ENCODE measurements at regions not wholly inside any gene's neighbourhood (a gene's known extent, or its start where the extent isn't known, plus 50 kb on each side); places are given as distances from the start of the nearest gene placed in this dataset.

- Histone ChIP-seq H3K4me3 (ENCODE audit: low read length) (no peak overlapping the region), H3K27me3 (ENCODE audit: control insufficient read depth, insufficient read depth, low read length) (no peaks in the 10 kb centered on the region), H3K36me3 (ENCODE audit: control insufficient read depth, insufficient read depth, low read length) (no peaks in the 10 kb centered on the region), H3K9ac (ENCODE audit: low read length) (no peak overlapping the region), H3K4me1 (ENCODE audit: control insufficient read depth, insufficient read depth, low read length) (no peaks in the 10 kb centered on the region), H3K9me3 (ENCODE audit: control insufficient read depth, low read length) (no peaks in the 10 kb centered on the region)
Observed at GRCh38 chr3:117696851-117697407, 987.4 kb downstream of the TUSC7 start.

DNA sequence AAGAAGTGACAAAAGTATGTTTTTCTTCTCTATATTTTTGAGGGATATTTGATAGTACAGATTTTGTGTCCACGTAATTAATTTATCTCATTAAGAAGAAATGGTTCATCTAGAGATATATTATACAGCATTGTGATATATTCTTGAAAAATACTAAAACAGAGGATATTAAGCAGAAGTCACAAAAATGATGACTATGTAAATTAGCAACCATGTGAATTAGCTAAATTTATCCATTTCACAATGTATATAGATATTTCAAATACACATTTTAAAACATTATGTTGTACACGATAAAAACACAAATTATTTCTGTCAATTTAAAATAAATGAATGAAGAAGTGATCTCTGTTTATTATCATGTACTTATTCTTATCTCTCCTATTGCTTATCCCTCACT, 989.5 kb downstream of the TUSC7 start:
- Histone ChIP-seq H3K9me3 (ENCODE audit: control insufficient read depth, low read length) (no peaks in the 10 kb centered on the region), H3K36me3 (ENCODE audit: control insufficient read depth, insufficient read depth, low read length) (no peaks in the 10 kb centered on the region), H3K27me3 (ENCODE audit: control insufficient read depth, insufficient read depth, low read length) (no peaks in the 10 kb centered on the region), H3K9ac (ENCODE audit: low read length) (no peak overlapping the region), H3K4me1 (ENCODE audit: control insufficient read depth, insufficient read depth, low read length) (no peaks in the 10 kb centered on the region), H3K4me3 (ENCODE audit: low read length) (no peak overlapping the region)

DNA sequence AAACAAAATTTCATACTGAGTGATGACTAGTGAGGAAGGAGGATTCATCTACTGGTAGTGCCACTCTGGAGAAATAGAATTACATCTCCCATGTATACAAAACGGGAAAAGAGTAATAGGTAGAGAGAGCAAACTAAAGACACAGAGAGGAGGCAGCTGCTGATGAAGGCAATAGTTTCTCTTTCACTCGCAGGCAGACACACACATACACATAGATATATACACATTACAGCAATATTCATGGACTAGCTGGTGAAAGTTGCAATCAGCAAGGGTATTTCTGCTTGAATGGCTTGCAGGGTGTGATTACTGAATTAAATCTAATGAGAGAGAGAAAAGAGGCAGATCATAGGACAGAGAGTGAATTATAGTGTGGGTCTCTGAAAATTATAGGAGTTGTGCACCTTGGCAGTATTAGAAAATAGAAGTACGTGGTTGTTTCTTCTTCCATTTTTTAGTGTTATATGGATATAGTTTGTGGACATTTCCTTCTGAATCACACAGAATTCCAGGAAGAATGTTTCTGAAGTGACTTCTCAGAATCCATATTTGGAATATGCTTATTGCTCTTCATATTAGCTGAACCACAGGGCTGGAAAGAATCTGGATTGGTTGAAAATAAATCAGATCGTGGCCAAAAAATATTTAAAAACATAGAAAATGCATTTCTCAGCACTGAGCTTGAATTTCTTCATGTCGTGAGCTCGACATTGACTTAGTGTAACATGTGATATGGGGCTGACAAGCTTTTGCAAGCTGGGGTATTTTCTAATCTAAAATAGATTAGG, 991.2 kb downstream of the TUSC7 start:
- no peaks in the 10 kb centered on the region for H3K27me3 ChIP-seq (ENCODE audit: control insufficient read depth, insufficient read depth, low read length)
- no peaks in the 10 kb centered on the region for H3K36me3 ChIP-seq (ENCODE audit: control insufficient read depth, insufficient read depth, low read length)
- no peak overlapping the region for H3K9ac ChIP-seq (ENCODE audit: low read length)
- H3K9me3 ChIP-seq (ENCODE audit: control insufficient read depth, low read length): no peaks in the 10 kb centered on the region
- no peaks in the 10 kb centered on the region for H3K4me1 ChIP-seq (ENCODE audit: control insufficient read depth, insufficient read depth, low read length)
- no peak overlapping the region for H3K4me3 ChIP-seq (ENCODE audit: low read length)

DNA sequence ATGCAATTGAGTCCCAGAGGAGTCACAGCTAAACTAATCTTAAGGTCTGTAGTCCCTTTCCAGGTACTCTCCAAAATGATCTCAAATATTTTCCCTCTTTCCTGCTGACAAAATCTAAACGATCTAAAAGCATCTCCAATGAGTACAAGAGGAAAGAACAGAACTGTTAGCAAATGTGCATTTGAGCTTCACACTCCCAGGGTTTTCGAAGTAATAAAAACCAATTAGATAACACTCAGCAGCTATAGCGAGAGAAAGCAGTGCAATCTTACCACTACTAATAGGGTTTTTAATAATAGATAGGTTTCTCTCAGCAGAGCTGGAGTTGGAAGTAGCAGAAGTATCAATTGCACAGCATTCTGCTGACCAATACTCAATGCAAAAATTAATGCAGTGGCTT, 995.4 kb downstream of the TUSC7 start:
- H3K36me3 ChIP-seq (ENCODE audit: control insufficient read depth, insufficient read depth, low read length): no peaks in the 10 kb centered on the region
- H3K4me1 ChIP-seq (ENCODE audit: control insufficient read depth, insufficient read depth, low read length): no peaks in the 10 kb centered on the region
- no peaks in the 10 kb centered on the region for H3K27me3 ChIP-seq (ENCODE audit: control insufficient read depth, insufficient read depth, low read length)
- no peak overlapping the region for H3K9ac ChIP-seq (ENCODE audit: low read length)
- no peaks in the 10 kb centered on the region for H3K9me3 ChIP-seq (ENCODE audit: control insufficient read depth, low read length)
- H3K4me3 ChIP-seq (ENCODE audit: low read length): no peak overlapping the region

DNA sequence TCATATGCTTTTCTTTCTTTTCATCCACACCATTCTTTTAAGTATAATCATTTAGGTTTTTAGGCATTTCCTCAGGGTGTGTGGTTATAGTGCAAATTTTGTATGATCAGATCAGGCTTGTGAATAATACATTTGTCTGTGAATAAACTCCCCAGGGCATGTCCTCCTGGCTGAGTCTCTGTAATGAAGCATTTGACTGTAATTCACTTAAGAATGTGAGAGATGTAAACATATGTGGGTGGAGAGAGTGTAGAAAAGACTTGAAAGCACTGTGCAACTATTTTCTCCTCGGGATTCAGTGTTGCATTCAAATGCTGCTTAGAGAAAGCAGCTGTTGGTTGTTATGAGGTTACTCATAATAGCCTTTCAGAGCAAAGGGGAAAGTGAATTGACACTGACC, 996.5 kb downstream of the TUSC7 start:
- Histone ChIP-seq H3K9ac (ENCODE audit: low read length) (no peak overlapping the region), H3K4me3 (ENCODE audit: low read length) (no peak overlapping the region), H3K9me3 (ENCODE audit: control insufficient read depth, low read length) (no peaks in the 10 kb centered on the region), H3K27me3 (ENCODE audit: control insufficient read depth, insufficient read depth, low read length) (no peaks in the 10 kb centered on the region), H3K4me1 (ENCODE audit: control insufficient read depth, insufficient read depth, low read length) (no peaks in the 10 kb centered on the region), H3K36me3 (ENCODE audit: control insufficient read depth, insufficient read depth, low read length) (no peaks in the 10 kb centered on the region)

DNA sequence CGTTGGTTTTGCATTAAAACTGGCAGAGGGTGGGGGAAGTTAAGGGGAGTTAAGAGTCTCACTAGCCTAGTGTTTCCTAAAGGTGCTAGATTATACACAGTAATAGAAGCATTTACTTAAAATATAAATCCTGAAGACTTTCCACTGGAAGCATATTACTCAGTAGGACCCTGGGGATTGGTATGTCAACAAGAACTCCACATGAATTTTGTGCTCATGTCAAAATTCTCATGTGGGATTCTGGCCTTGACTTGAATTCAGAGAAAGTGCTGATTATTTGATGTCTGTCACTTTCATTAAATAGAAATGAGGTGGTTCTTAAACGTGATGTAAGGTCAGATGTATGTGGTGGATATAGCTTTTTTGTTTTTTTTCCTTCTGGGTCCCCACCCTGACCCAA, 997.2 kb downstream of the TUSC7 start:
- Histone ChIP-seq H3K9ac (ENCODE audit: low read length) (no peak overlapping the region), H3K9me3 (ENCODE audit: control insufficient read depth, low read length) (no peaks in the 10 kb centered on the region), H3K4me3 (ENCODE audit: low read length) (no peak overlapping the region)

DNA sequence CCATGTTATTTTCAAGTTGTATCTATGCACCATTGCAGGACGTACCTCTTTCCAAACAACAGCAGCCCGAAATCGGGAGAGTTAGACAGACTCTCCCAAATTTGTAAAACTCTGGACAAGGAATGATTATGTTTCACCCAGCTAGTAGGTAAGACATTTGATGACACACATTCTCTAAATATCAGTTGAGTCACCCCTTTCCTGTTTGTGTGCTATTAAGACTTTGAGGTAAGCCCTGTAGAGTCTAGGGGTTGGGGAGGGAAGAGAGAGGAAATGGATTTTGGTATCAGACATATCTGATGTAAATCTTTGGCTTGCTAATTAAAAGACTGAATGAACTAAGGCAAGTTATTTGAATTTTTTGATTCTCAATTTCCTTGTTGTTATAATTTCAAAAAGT, 999.0 kb downstream of the TUSC7 start:
- Histone ChIP-seq H3K4me1 (ENCODE audit: control insufficient read depth, insufficient read depth, low read length) (no peaks in the 10 kb centered on the region), H3K4me3 (ENCODE audit: low read length) (no peak overlapping the region), H3K9me3 (ENCODE audit: control insufficient read depth, low read length) (no peaks in the 10 kb centered on the region), H3K9ac (ENCODE audit: low read length) (no peak overlapping the region), H3K27me3 (ENCODE audit: control insufficient read depth, insufficient read depth, low read length) (no peaks in the 10 kb centered on the region), H3K36me3 (ENCODE audit: control insufficient read depth, insufficient read depth, low read length) (no peaks in the 10 kb centered on the region)

More for the DNA sequence above, 997.2 kb downstream of the TUSC7 start:
- Histone ChIP-seq H3K36me3 (ENCODE audit: control insufficient read depth, insufficient read depth, low read length) (no peaks in the 10 kb centered on the region), H3K27me3 (ENCODE audit: control insufficient read depth, insufficient read depth, low read length) (no peaks in the 10 kb centered on the region), H3K4me1 (ENCODE audit: control insufficient read depth, insufficient read depth, low read length) (no peaks in the 10 kb centered on the region)

GRCh38 chr3:117709108-117709507, 999.5 kb downstream of the TUSC7 start:
- H3K9ac ChIP-seq (ENCODE audit: low read length): no peak overlapping the region

DNA sequence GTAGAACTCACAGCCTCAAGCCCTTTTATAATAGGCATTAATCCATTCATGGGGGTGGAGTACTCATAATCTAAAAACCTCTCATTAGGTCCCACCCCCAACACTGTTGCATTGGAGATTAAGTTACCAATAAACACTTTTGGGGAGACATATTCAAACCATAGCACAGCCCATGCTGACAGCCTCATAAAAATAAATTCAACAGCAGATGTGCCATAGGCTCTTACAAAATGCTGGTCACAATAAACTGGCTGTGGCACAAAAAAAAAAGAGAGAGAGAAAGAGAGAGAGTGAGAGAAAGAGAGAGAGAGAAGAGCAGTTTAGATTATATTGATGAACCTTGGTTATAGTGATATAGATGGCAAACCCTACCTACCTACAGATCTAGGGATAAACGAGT, 1000.9 kb downstream of the TUSC7 start:
- Histone ChIP-seq H3K4me1 (ENCODE audit: control insufficient read depth, insufficient read depth, low read length) (no peaks in the 10 kb centered on the region), H3K4me3 (ENCODE audit: low read length) (no peak overlapping the region), H3K9ac (ENCODE audit: low read length) (no peak overlapping the region), H3K9me3 (ENCODE audit: control insufficient read depth, low read length) (no peaks in the 10 kb centered on the region), H3K27me3 (ENCODE audit: control insufficient read depth, insufficient read depth, low read length) (no peaks in the 10 kb centered on the region), H3K36me3 (ENCODE audit: control insufficient read depth, insufficient read depth, low read length) (no peaks in the 10 kb centered on the region)

More at GRCh38 chr3:117709108-117709507, 999.5 kb downstream of the TUSC7 start:
- Histone ChIP-seq H3K27me3 (ENCODE audit: control insufficient read depth, insufficient read depth, low read length) (no peaks in the 10 kb centered on the region), H3K4me3 (ENCODE audit: low read length) (no peak overlapping the region), H3K4me1 (ENCODE audit: control insufficient read depth, insufficient read depth, low read length) (no peaks in the 10 kb centered on the region), H3K9me3 (ENCODE audit: control insufficient read depth, low read length) (no peaks in the 10 kb centered on the region), H3K36me3 (ENCODE audit: control insufficient read depth, insufficient read depth, low read length) (no peaks in the 10 kb centered on the region)

DNA sequence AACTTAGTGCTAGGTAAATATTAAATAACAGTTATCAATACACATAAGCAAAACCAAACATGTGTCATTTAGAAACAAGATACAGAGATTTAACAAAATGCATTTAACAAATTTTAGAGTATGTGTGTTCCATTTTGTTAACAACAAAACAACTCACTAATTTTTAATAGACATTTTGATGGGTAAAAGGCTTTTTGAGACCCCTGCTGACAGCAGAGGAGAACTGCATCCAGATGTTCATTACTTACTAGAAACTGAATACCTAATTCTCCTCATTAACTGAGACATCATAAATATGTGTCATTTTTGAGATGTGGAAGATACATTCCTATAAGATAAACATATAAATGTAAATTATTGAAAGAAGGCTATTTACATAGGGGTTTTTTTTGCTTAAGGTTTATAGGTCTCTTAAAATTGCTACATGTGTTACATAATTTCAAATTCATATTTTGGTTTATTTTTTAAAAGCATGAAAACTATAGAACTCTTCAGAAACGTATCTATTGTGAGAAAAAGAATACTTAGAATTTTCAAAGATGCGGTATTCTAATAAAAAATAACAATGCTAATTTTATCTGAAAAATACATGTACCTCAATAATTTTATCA, 1009.8 kb downstream of the TUSC7 start:
- H3K9me3 ChIP-seq (ENCODE audit: control insufficient read depth, low read length): no peaks in the 10 kb centered on the region
- H3K4me3 ChIP-seq (ENCODE audit: low read length): no peak overlapping the region
- no peaks in the 10 kb centered on the region for H3K36me3 ChIP-seq (ENCODE audit: control insufficient read depth, insufficient read depth, low read length)
- no peaks in the 10 kb centered on the region for H3K4me1 ChIP-seq (ENCODE audit: control insufficient read depth, insufficient read depth, low read length)
- H3K27me3 ChIP-seq (ENCODE audit: control insufficient read depth, insufficient read depth, low read length): no peaks in the 10 kb centered on the region
- H3K9ac ChIP-seq (ENCODE audit: low read length): no peak overlapping the region

GRCh38 chr3:117721866-117722265, 1012.3 kb downstream of the TUSC7 start:
- no peak overlapping the region for H3K4me3 ChIP-seq (ENCODE audit: low read length)

DNA sequence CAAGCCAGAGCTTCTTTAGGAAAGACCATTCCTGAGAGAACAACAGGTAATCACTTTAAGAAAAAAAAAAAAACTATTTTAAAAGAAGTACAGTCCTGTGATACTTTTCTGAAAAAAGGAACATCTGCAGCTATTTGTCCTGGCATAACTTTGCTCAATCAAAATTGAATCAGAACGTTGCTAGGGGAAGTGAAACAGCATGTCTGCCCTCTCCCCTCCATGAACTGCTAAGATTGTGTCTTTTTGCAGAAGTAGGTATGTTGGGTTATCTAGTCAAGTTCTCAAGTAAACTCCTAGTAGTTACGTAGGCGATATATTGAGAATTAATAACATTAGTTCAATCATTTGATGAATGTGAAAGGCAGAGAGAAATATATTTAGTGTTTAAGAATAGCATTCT, 1013.3 kb downstream of the TUSC7 start:
- no peaks in the 10 kb centered on the region for H3K36me3 ChIP-seq (ENCODE audit: control insufficient read depth, insufficient read depth, low read length)
- H3K9me3 ChIP-seq (ENCODE audit: control insufficient read depth, low read length): no peaks in the 10 kb centered on the region
- H3K4me1 ChIP-seq (ENCODE audit: control insufficient read depth, insufficient read depth, low read length): no peaks in the 10 kb centered on the region
- no peaks in the 10 kb centered on the region for H3K27me3 ChIP-seq (ENCODE audit: control insufficient read depth, insufficient read depth, low read length)
- H3K4me3 ChIP-seq (ENCODE audit: low read length): no peak overlapping the region
- no peak overlapping the region for H3K9ac ChIP-seq (ENCODE audit: low read length)

More at GRCh38 chr3:117721866-117722265, 1012.3 kb downstream of the TUSC7 start:
- Histone ChIP-seq H3K9ac (ENCODE audit: low read length) (no peak overlapping the region), H3K4me1 (ENCODE audit: control insufficient read depth, insufficient read depth, low read length) (no peaks in the 10 kb centered on the region), H3K27me3 (ENCODE audit: control insufficient read depth, insufficient read depth, low read length) (no peaks in the 10 kb centered on the region), H3K9me3 (ENCODE audit: control insufficient read depth, low read length) (no peaks in the 10 kb centered on the region), H3K36me3 (ENCODE audit: control insufficient read depth, insufficient read depth, low read length) (no peaks in the 10 kb centered on the region)

All from mucosa of stomach (tissue), 1 donor.